Mucosa of rectum (tissue), 2 donors: ENCODE measurements at regions not wholly inside any gene's neighbourhood (a gene's known extent, or its start where the extent isn't known, plus 50 kb on each side); places are given as distances from the start of the nearest gene placed in this dataset.

Experiments used
- H3K27ac ChIP-seq, 2 donors: one replicate each; pipeline ENCODE4 v1.7.0; 2013; ENCODE audit warnings: inconsistent platforms in 2 of 2, low read depth in 2 of 2, low read length in 2 of 2
- H3K27me3 ChIP-seq, 2 donors: one replicate each; pipeline ENCODE4 v1.7.0; 2013; ENCODE audit warnings: low read length in 2 of 2; ENCODE audit not compliant: control insufficient read depth in 2 of 2, insufficient read depth in 2 of 2
- H3K36me3 ChIP-seq, 2 donors: one replicate each; pipeline ENCODE4 v1.7.0; 2013; ENCODE audit warnings: low read length in 2 of 2; ENCODE audit not compliant: control insufficient read depth in 2 of 2, insufficient read depth in 2 of 2
- H3K4me1 ChIP-seq, 2 donors: one replicate each; pipeline ENCODE4 v1.7.0; 2013; ENCODE audit warnings: low read length in 2 of 2, mild to moderate bottlenecking in 1 of 2; ENCODE audit not compliant: control insufficient read depth in 2 of 2, insufficient read depth in 2 of 2
- H3K4me3 ChIP-seq, 2 donors: one replicate each; pipeline ENCODE4 v1.7.0; 2013; ENCODE audit warnings: low read length in 2 of 2
- H3K9ac ChIP-seq, 2 donors: one replicate each; pipeline ENCODE4 v1.7.0; 2013; ENCODE audit warnings: low read length in 2 of 2, low read depth in 1 of 2, mild to moderate bottlenecking in 1 of 2
- H3K9me3 ChIP-seq, 2 donors: one replicate each; pipeline ENCODE4 v1.7.0; 2013; ENCODE audit warnings: low read length in 2 of 2; ENCODE audit not compliant: control insufficient read depth in 2 of 2
- donor health status: healthy.
- donor health status: Normal muscosa, but diverticular disease.

DNA sequence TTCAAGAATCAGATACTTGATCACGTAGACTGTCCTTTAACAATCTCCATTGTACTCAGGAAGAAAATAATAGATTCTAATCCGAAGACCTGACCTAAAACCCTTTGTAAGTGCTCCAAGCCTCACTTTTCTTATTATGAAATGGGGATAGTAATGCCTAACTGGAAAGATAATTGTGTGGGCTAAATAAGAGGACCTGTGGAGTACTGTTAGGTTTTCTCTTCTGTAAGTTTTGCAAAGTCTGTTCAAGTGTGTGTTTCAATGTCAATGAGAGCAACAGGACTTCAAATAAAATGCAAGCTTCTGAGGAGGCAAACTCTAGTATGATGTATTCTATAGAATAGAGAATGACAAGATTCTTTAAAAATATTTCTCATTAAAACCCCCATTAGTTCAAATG, 348.6 kb downstream of the USP25 start:
- Histone ChIP-seq H3K27ac (no peak overlapping the region), H3K36me3 (no peaks in the 10 kb centered on the region), H3K4me1 (no peaks in the 10 kb centered on the region), H3K27me3 (no peaks in the 10 kb centered on the region), H3K9me3 (no peaks in the 10 kb centered on the region), H3K9ac (no peak overlapping the region), H3K4me3 (no peak overlapping the region)

- no peaks in the 10 kb centered on the region for H3K36me3 ChIP-seq
- H3K27me3 ChIP-seq, result no peaks in the 10 kb centered on the region
- no peak overlapping the region for H3K9ac ChIP-seq
- no peaks in the 10 kb centered on the region for H3K4me1 ChIP-seq
- no peak overlapping the region for H3K4me3 ChIP-seq
- no peak overlapping the region for H3K27ac ChIP-seq
- H3K9me3 ChIP-seq, result no peaks in the 10 kb centered on the region
Observed at GRCh38 chr21:16079830-16080229, 350.0 kb downstream of the USP25 start.

DNA sequence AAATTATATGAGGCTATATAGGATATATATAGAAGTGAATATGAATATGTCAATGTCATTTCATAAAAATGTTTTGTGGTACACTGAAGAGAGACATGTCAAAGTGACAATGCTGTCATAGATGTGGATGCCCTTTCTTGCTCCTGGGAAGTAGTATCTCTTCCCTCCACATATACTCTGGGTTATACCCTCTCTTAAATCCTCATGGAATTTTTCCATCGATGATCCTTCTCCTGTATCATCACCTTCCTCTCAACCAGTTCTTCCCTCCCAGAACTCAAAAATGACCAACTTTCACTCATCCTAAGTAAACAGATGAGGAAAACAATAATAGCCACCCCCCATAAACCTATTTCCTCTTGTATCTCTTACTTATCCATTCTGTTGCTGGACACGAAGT, 351.5 kb downstream of the USP25 start:
- no peak overlapping the region for H3K27ac ChIP-seq
- no peak overlapping the region for H3K9ac ChIP-seq
- no peaks in the 10 kb centered on the region for H3K27me3 ChIP-seq

DNA sequence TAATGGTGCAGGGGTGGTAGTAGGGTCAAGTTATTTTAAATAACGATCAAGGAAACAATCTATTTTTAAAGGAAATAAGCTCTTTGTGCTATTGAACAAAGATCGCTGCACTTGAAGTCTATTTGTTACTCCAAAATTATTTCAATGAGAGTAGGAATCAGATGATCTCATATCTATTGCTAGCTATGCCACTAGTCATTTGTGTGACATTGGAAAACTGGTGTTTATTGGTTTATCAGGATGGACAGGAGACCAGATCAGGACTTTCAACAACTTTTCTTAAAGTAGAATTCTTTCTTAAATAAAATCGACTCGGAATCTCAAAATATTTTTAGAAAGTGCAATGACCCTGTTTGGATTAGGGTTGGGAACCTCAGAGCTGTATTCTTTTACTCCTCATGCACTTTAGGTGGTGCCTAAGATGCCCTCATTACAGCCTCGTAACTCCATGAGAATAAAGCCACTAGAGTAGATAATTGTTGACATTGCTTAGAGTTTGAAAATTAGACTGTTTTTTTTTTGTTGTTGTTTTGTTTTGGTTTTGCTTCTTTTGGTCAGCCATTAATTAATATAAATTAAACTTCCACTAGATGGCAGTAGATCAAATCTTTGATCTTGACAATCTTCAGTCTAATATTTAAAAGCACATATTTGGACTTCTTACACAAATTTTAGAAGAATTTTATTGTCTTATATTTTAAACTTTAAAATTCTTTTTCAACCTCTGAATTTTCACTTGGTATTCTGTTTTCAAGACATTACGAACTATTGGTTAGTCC, 352.4 kb downstream of the USP25 start:
- no peaks in the 10 kb centered on the region for H3K9me3 ChIP-seq
- H3K36me3 ChIP-seq, result no peaks in the 10 kb centered on the region
- H3K27me3 ChIP-seq, result no peaks in the 10 kb centered on the region
- H3K4me1 ChIP-seq, result no peaks in the 10 kb centered on the region
- no peak overlapping the region for H3K4me3 ChIP-seq
- H3K9ac ChIP-seq, result no peak overlapping the region
- no peak overlapping the region for H3K27ac ChIP-seq

More for the DNA sequence above, 351.5 kb downstream of the USP25 start:
- no peaks in the 10 kb centered on the region for H3K36me3 ChIP-seq
- no peak overlapping the region for H3K4me3 ChIP-seq
- H3K4me1 ChIP-seq, result no peaks in the 10 kb centered on the region
- H3K9me3 ChIP-seq, result no peaks in the 10 kb centered on the region

DNA sequence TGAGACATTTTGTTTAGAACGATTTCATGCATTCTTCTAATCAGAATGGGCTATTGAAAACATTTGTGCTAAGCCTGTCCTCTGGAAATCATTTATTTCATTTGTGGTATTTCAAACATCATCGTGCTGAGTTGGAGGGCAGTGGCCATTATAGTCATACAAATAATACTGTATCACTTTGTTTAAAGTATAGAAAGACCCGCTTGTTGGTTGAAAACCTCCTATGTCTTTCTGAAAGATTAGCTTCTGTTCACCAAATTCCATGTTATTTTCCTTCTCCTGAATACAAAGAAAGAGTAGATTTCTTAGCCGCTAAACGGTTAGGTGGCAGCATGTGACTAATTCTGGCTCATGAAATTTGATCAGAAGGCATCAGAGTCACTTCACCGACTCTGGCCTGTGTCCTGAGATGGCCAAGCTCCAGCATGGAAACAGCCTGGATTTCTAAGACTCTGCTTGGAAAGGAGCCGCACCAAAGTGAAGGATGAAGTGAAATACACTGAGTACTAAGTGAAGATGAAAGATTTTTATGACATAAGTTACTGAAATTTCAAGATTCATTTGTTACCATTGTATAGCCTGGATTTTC, 355.1 kb downstream of the USP25 start:
- H3K36me3 ChIP-seq, result no peaks in the 10 kb centered on the region
- H3K27ac ChIP-seq, result no peak overlapping the region
- H3K9me3 ChIP-seq, result no peaks in the 10 kb centered on the region
- H3K27me3 ChIP-seq, result no peaks in the 10 kb centered on the region
- no peaks in the 10 kb centered on the region for H3K4me1 ChIP-seq
- no peak overlapping the region for H3K9ac ChIP-seq
- H3K4me3 ChIP-seq, result no peak overlapping the region

DNA sequence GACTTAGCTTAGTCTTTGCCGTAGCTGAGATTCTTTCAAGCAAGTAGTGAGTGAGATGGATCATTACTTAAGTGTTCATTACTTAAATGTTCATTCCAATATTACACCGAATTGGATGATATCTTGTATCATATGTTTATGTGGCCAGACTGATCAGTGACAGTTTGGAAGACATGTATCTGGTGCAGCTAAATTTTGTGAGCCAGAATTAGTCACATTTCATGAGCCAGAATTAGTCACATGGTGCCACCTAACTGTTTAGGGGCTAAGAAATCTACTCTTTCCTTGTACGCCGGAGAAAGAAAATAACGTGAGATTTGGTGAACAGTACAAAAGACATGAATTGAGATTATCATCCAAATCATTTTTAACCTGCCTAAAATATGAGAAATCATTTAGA, 355.6 kb downstream of the USP25 start:
- Histone ChIP-seq H3K27me3 (no peaks in the 10 kb centered on the region), H3K27ac (no peak overlapping the region), H3K9me3 (no peaks in the 10 kb centered on the region), H3K4me1 (no peaks in the 10 kb centered on the region), H3K9ac (no peak overlapping the region), H3K36me3 (no peaks in the 10 kb centered on the region), H3K4me3 (no peak overlapping the region)

GRCh38 chr21:16086121-16086520, 356.3 kb downstream of the USP25 start:
- H3K36me3 ChIP-seq, result no peaks in the 10 kb centered on the region
- H3K27ac ChIP-seq, result no peak overlapping the region
- H3K4me1 ChIP-seq, result no peaks in the 10 kb centered on the region
- no peaks in the 10 kb centered on the region for H3K27me3 ChIP-seq
- no peak overlapping the region for H3K9ac ChIP-seq
- H3K9me3 ChIP-seq, result no peaks in the 10 kb centered on the region
- H3K4me3 ChIP-seq, result no peak overlapping the region

DNA sequence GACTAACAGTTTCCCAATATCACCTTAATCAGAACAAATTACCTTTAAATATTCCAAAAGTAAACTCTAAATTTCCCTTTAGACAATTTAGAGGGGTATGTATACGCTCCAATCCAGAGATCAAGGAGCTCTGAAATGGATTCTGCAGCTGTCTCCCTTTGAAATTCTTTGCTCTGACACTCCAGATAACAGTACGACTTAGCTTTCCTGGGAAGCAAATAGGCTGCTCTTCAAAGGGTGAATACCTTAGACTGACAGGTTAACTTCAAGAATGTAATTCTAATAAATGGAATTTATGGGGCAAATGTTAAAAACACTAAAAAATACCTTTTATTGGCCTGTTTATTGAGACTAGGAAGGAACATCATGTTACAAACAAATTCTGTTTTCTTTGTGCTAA, 357.2 kb downstream of the USP25 start:
- Histone ChIP-seq H3K4me3 (no peak overlapping the region), H3K27ac (no peak overlapping the region)

GRCh38 chr21:16087523-16087922, 357.7 kb downstream of the USP25 start:
- Histone ChIP-seq H3K27me3 (no peaks in the 10 kb centered on the region), H3K4me1 (no peaks in the 10 kb centered on the region), H3K4me3 (no peak overlapping the region), H3K27ac (no peak overlapping the region), H3K36me3 (no peaks in the 10 kb centered on the region), H3K9me3 (no peaks in the 10 kb centered on the region), H3K9ac (no peak overlapping the region)

More for the DNA sequence above, 357.2 kb downstream of the USP25 start:
- Histone ChIP-seq H3K9me3 (no peaks in the 10 kb centered on the region), H3K9ac (no peak overlapping the region), H3K4me1 (no peaks in the 10 kb centered on the region), H3K27me3 (no peaks in the 10 kb centered on the region), H3K36me3 (no peaks in the 10 kb centered on the region)

GRCh38 chr21:16088056-16088455, 358.3 kb downstream of the USP25 start:
- no peak overlapping the region for H3K27ac ChIP-seq
- no peaks in the 10 kb centered on the region for H3K36me3 ChIP-seq
- no peaks in the 10 kb centered on the region for H3K4me1 ChIP-seq
- H3K9me3 ChIP-seq, result no peaks in the 10 kb centered on the region
- no peak overlapping the region for H3K4me3 ChIP-seq
- H3K9ac ChIP-seq, result no peak overlapping the region
- no peaks in the 10 kb centered on the region for H3K27me3 ChIP-seq
